K562 (cell line): ENCODE measurements at regions not wholly inside any gene's neighbourhood (a gene's known extent, or its start where the extent isn't known, plus 50 kb on each side); places are given as distances from the start of the nearest gene placed in this dataset.

Experiments
- ARID3B ChIP-seq: fragments of 250-450 bp; sonication (Bioruptor Pico); IDR thresholded peaks from 2 replicates; pipeline ENCODE4 v1.4.0; 2020; ENCODE audit warnings: borderline replicate concordance
- ARNT ChIP-seq, 2 experiments: fragments of 450-650 bp; IDR thresholded peaks; 2 replicates each; pipeline ENCODE4 v1.6.1; 2016; ENCODE audit warnings: mild to moderate bottlenecking in 1 of 2
- BRD9 ChIP-seq: fragments of 450-650 bp; IDR thresholded peaks from 2 replicates; pipeline ENCODE4 v1.6.1; 2018; ENCODE audit warnings: low read depth; ENCODE audit not compliant: partially characterized antibody
- CBX1 ChIP-seq: sonication (generic); IDR thresholded peaks from 2 replicates; pipeline ENCODE4 v1.6.1; 2016; ENCODE audit warnings: antibody characterized with exemption, low read depth, mild to moderate bottlenecking
- ELF1 ChIP-seq: fragments of 200-800 bp; sonication (Bioruptor generic); IDR thresholded peaks from 2 replicates; pipeline ENCODE4 v1.6.1; 2016; ENCODE audit warnings: missing genetic modification characterization, missing compliant biosample characterization
- NR4A1 ChIP-seq, 2 experiments: fragments of 250-450 bp in 1 of 2; fragments of 450-650 bp in 1 of 2; sonication (Bioruptor Pico) in 1 of 2; IDR thresholded peaks; 2 replicates each; pipeline versions ENCODE4 v1.4.0 to v1.6.1; 2016 to 2020; ENCODE audit warnings: mild to moderate bottlenecking in 2 of 2, missing compliant biosample characterization in 1 of 2, missing genetic modification characterization in 1 of 2, moderate library complexity in 1 of 2
- PBX2 ChIP-seq, 2 experiments: IDR thresholded peaks in 1 of 2; conservative IDR thresholded peaks in 1 of 2; 2 replicates each; pipeline ENCODE4 v1.6.1; 2016; ENCODE audit warnings: low read depth in 2 of 2, mild to moderate bottlenecking in 1 of 2, missing compliant biosample characterization in 1 of 2, missing genetic modification characterization in 1 of 2, moderate library complexity in 1 of 2
- PML ChIP-seq: IDR thresholded peaks from 2 replicates; pipeline ENCODE4 v1.6.1; 2012; ENCODE audit warnings: low read length, inconsistent platforms
- POLR2A ChIP-seq: fragments of 450-650 bp; conservative IDR thresholded peaks from 2 replicates; pipeline ENCODE4 v1.6.1; 2016
- REST ChIP-seq, 2 experiments: fragments of 450-650 bp; formaldehyde crosslinking in 1 of 2; IDR thresholded peaks; 2 replicates each; pipeline versions ENCODE4 v1.4.0 to v1.6.1; 2014 to 2020; ENCODE audit warnings: mild to moderate bottlenecking in 2 of 2, borderline replicate concordance in 1 of 2, low read depth in 1 of 2
- VEZF1 ChIP-seq: fragments of 200-800 bp; sonication (Bioruptor generic); IDR thresholded peaks from 2 replicates; pipeline ENCODE4 v1.6.1; 2017; ENCODE audit warnings: missing genetic modification characterization, missing compliant biosample characterization
- ZNF766 ChIP-seq: fragments of 200-800 bp; sonication (Bioruptor generic); conservative IDR thresholded peaks from 2 replicates; pipeline ENCODE4 v1.6.1; 2016; ENCODE audit warnings: missing genetic modification characterization, missing compliant biosample characterization

GRCh38 chr15:87703327-87704111 is 553.0 kb downstream of the NTRK3 start (continued):
- no peak for TF ChIP-seq REST (IDR thresholded peaks at IDR 0.05; ENCODE audit: borderline replicate concordance)
- TF ChIP-seq REST (CRISPR knock-in tag; IDR thresholded peaks at IDR 0.05; ENCODE audit: low read depth) = no peak
- TF ChIP-seq ARID3B (CRISPR knock-in tag) = no peak
- peak; percentile 62 for TF ChIP-seq ZNF766 (CRISPR knock-in tag)
- no peak for TF ChIP-seq PBX2 (CRISPR knock-in tag; IDR thresholded peaks at IDR 0.05; ENCODE audit: low read depth)
- peak; percentile 70 for TF ChIP-seq PBX2 (tag; conservative IDR thresholded peaks at IDR 0.05; ENCODE audit: low read depth)
- 0 out of 2 replicates have a peak, but pooled peaks have one; percentile 27 for TF ChIP-seq VEZF1 (CRISPR knock-in tag)
- TF ChIP-seq ARNT (IDR thresholded peaks at IDR 0.05) = peak in 1 of 2 experiments; percentile 19; a peak in 1 of 4 replicates
- peak; percentile 74 for TF ChIP-seq ELF1 (tag)
- no peak for TF ChIP-seq CBX1
- no peak for TF ChIP-seq BRD9
- TF ChIP-seq PML = no peak; the same call in 1 of the 2 replicates
- TF ChIP-seq POLR2A = peak; percentile 78
- no peak for TF ChIP-seq NR4A1 (CRISPR knock-in tag; IDR thresholded peaks at IDR 0.05)
- no peak for TF ChIP-seq NR4A1 (tag; IDR thresholded peaks at IDR 0.05)
